ENCODE measurements at regions not wholly inside any gene's neighbourhood (a gene's known extent, or its start where the extent isn't known, plus 50 kb on each side); places are given as distances from the start of the nearest gene placed in this dataset.
"Not testable (repeated sequence)": the region's sequence is repeated elsewhere in the genome, so short reads cannot be mapped to it uniquely, and the experiment has no call there.

DNA sequence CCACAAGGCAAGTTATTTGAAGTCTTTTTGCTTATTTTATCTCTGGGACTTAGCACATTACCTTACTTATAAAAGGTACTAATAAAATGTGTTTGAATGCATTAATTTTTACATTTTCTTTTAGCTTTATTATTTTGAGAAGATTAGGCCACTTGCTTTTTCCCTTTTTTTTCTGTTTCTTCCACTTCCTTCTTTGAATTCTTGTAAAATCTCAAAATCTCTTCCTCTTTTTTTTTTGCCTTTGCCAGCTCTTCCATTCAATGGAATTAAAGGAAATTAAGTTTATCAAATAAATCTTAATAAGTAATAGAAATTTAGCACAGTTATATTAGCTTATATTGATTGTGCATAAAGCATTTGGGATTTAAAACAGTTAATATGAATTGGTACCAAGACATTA is 260.9 kb downstream of the SRGAP2C start:
- Histone ChIP-seq H3K27me3 (ENCODE audit: control insufficient read depth in 4 of 4, insufficient read depth in 4 of 4, low read length in 3 of 4) (no peaks in the 10 kb centered on the region), H3K4me3 (ENCODE audit: low read depth in 1 of 3, low read length in 3 of 3) (no peak overlapping the region), H3K9ac (ENCODE audit: low read depth in 1 of 2, low read length in 2 of 2) (no peak overlapping the region), H3K36me3 (ENCODE audit: control insufficient read depth in 4 of 4, insufficient read depth in 3 of 4, low read depth in 1 of 4, low read length in 3 of 4) (no peaks in the 10 kb centered on the region), H3K9me3 (ENCODE audit: control insufficient read depth in 4 of 4, low read length in 3 of 4) (no peaks in the 10 kb centered on the region), H3K4me1 (ENCODE audit: control insufficient read depth in 4 of 4, insufficient read depth in 4 of 4, low read length in 3 of 4) (no peaks in the 10 kb centered on the region), H3K27ac (ENCODE audit: low read depth in 1 of 2, low read length in 2 of 2) (no peak overlapping the region)
- no peak for DNase-seq (ENCODE audit: low spot score)
- TF ChIP-seq, protein P1, sequence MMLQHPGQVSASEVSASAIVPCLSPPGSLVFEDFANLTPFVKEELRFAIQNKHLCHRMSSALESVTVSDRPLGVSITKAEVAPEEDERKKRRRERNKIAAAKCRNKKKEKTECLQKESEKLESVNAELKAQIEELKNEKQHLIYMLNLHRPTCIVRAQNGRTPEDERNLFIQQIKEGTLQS (IDR thresholded peaks at IDR 0.05): no peak
- no peak for TF ChIP-seq CTCF (IDR thresholded peaks at IDR 0.05; ENCODE audit: low read depth, low read length, missing input control)
- TF ChIP-seq JUND (IDR thresholded peaks at IDR 0.05): no peak
- no peak for TF ChIP-seq NR2F2 (IDR thresholded peaks at IDR 0.05)
- no peak for TF ChIP-seq EGR1 (IDR thresholded peaks at IDR 0.05; ENCODE audit: low read depth in 2 of 2)
- no peak for TF ChIP-seq ZBTB33 (IDR thresholded peaks at IDR 0.05)
- TF ChIP-seq GABPA (IDR thresholded peaks at IDR 0.05 in 1 of 2, conservative IDR thresholded peaks at IDR 0.05 in 1 of 2): no peak
- no peak for TF ChIP-seq REST (IDR thresholded peaks at IDR 0.05)
- TF ChIP-seq RXRA (IDR thresholded peaks at IDR 0.05): no peak
- no peak for TF ChIP-seq YY1 (IDR thresholded peaks at IDR 0.05)

GRCh38 chr1:121447280-121447923 is 262.6 kb downstream of the SRGAP2C start:
- H3K27me3 ChIP-seq (ENCODE audit: control insufficient read depth in 4 of 4, insufficient read depth in 4 of 4, low read length in 3 of 4); H3K4me1 ChIP-seq (ENCODE audit: control insufficient read depth in 4 of 4, insufficient read depth in 4 of 4, low read length in 3 of 4); DNase-seq (ENCODE audit: low spot score); H3K9me3 ChIP-seq (ENCODE audit: control insufficient read depth in 4 of 4, low read length in 3 of 4); H3K9ac ChIP-seq (ENCODE audit: low read depth in 1 of 2, low read length in 2 of 2); H3K36me3 ChIP-seq (ENCODE audit: control insufficient read depth in 4 of 4, insufficient read depth in 3 of 4, low read depth in 1 of 4, low read length in 3 of 4); H3K4me3 ChIP-seq (ENCODE audit: low read depth in 1 of 3, low read length in 3 of 3); H3K27ac ChIP-seq (ENCODE audit: low read depth in 1 of 2, low read length in 2 of 2): not testable (repeated sequence)
- TF ChIP-seq RAD21 (IDR thresholded peaks at IDR 0.05): peak; percentile 67 to 74
- peak; percentile 29 for TF ChIP-seq CTCF (IDR thresholded peaks at IDR 0.05; ENCODE audit: low read depth, low read length, missing input control)
- WGBS: 15% methylated on average over 1 of the region's 1 CpG

- DNase-seq (ENCODE audit: low spot score); H3K4me1 ChIP-seq (ENCODE audit: control insufficient read depth in 4 of 4, insufficient read depth in 4 of 4, low read length in 3 of 4); H3K4me3 ChIP-seq (ENCODE audit: low read depth in 1 of 3, low read length in 3 of 3); H3K9me3 ChIP-seq (ENCODE audit: control insufficient read depth in 4 of 4, low read length in 3 of 4); H3K36me3 ChIP-seq (ENCODE audit: control insufficient read depth in 4 of 4, insufficient read depth in 3 of 4, low read depth in 1 of 4, low read length in 3 of 4); H3K27ac ChIP-seq (ENCODE audit: low read depth in 1 of 2, low read length in 2 of 2); H3K9ac ChIP-seq (ENCODE audit: low read depth in 1 of 2, low read length in 2 of 2); H3K27me3 ChIP-seq (ENCODE audit: control insufficient read depth in 4 of 4, insufficient read depth in 4 of 4, low read length in 3 of 4): not testable (repeated sequence)
- 86% methylated on average over 3 of the region's 3 CpGs for WGBS
These were observed 263.3 kb downstream of the SRGAP2C start for GRCh38 chr1:121448064-121448463.
